Astrocyte of the cerebellum (primary cell): ENCODE measurements at regions not wholly inside any gene's neighbourhood (a gene's known extent, or its start where the extent isn't known, plus 50 kb on each side); places are given as distances from the start of the nearest gene placed in this dataset.
"Not testable (repeated sequence)": the region's sequence is repeated elsewhere in the genome, so short reads cannot be mapped to it uniquely, and the experiment has no call there.

Experiments
- DNase-seq: peaks from one replicate; pipeline ENCODE4 v3.0.0-alpha.2; 2011; ENCODE audit warnings: low read depth
- H3K4me3 ChIP-seq: 2 replicates; pipeline ENCODE4 v1.5.1; 2011; ENCODE audit warnings: mild to moderate bottlenecking, low read depth, low read length, moderate library complexity
- CTCF ChIP-seq: IDR thresholded peaks from 2 replicates; pipeline ENCODE4 v1.5.1; 2012; ENCODE audit warnings: low read length, low read depth, moderate library complexity, mild to moderate bottlenecking; ENCODE audit errors: missing control alignments
- in situ Hi-C: cut with HindIII; loops from 2 replicates; pipeline ENCODE4 v1.10.0; 2017; ENCODE audit warnings: low sequenced_read_pairs

GRCh38 chr1:95659588-95659987, 425.6 kb downstream of the RWDD3 start:
- in situ Hi-C loops = no loop called here
- no peak for DNase-seq

GRCh38 chr1:95660736-95661135, 426.7 kb downstream of the RWDD3 start:
- DNase-seq = no peak

More at GRCh38 chr1:95659588-95659987, 425.6 kb downstream of the RWDD3 start:
- no peak overlapping the region for H3K4me3 ChIP-seq
- no peak for TF ChIP-seq CTCF

GRCh38 chr1:95663530-95663929, 429.5 kb downstream of the RWDD3 start:
- DNase-seq, H3K4me3 ChIP-seq, in situ Hi-C loops: not testable (repeated sequence)

More at GRCh38 chr1:95660736-95661135, 426.7 kb downstream of the RWDD3 start:
- no peak for TF ChIP-seq CTCF
- in situ Hi-C loops = no loop called here
- H3K4me3 ChIP-seq = no peak overlapping the region

- no peak for TF ChIP-seq CTCF
- H3K4me3 ChIP-seq = no peak overlapping the region
- no peak for DNase-seq
- in situ Hi-C loops = no loop called here
Observed at GRCh38 chr1:95668165-95668564, 434.2 kb downstream of the RWDD3 start.

GRCh38 chr1:95669638-95670037, 435.6 kb downstream of the RWDD3 start:
- H3K4me3 ChIP-seq, in situ Hi-C loops: not testable (repeated sequence)

GRCh38 chr1:95671098-95671497, 437.1 kb downstream of the RWDD3 start:
- in situ Hi-C loops = no loop called here
- TF ChIP-seq CTCF = no peak
- H3K4me3 ChIP-seq = no peak overlapping the region
- DNase-seq = no peak

More at GRCh38 chr1:95669638-95670037, 435.6 kb downstream of the RWDD3 start:
- not testable (repeated sequence) for DNase-seq

- DNase-seq = no peak
- in situ Hi-C loops = no loop called here
- TF ChIP-seq CTCF = no peak
- no peak overlapping the region for H3K4me3 ChIP-seq
Observed at GRCh38 chr1:95679262-95679661, 445.3 kb downstream of the RWDD3 start.

GRCh38 chr1:95685081-95685480, 451.1 kb downstream of the RWDD3 start:
- no peak overlapping the region for H3K4me3 ChIP-seq

More at GRCh38 chr1:95685081-95685480, 451.1 kb downstream of the RWDD3 start:
- no peak for TF ChIP-seq CTCF
- in situ Hi-C loops = no loop called here
- DNase-seq = no peak
